HG02610 (cell line): ENCODE measurements at regions not wholly inside any gene's neighbourhood (a gene's known extent, or its start where the extent isn't known, plus 50 kb on each side); places are given as distances from the start of the nearest gene placed in this dataset.

Experiments
- ATAC-seq: cut with Tn5 transposase; IDR thresholded peaks from one replicate; pipeline ENCODE4 v1.9.1; 2021; ENCODE audit warnings: mild to moderate bottlenecking, moderate library complexity; ENCODE audit not compliant: unreplicated experiment

- ATAC-seq: no peak
Measured at GRCh38 chr6:45714006-45714730, 301.5 kb downstream of the CLIC5 start.
